Hematopoietic multipotent progenitor cell treated with erythropoietin and hydrocortisone succinate and interleukin-3 and kit ligand, for 6 days (in vitro differentiated cells): ENCODE measurements at regions not wholly inside any gene's neighbourhood (a gene's known extent, or its start where the extent isn't known, plus 50 kb on each side); places are given as distances from the start of the nearest gene placed in this dataset.
A peak's percentile ranks its signal among the peaks of the same experiment; 100 is the strongest.

Experiments used
- DNase-seq: peaks from one replicate; pipeline ENCODE4 v3.0.0-alpha.2; 2015

DNA sequence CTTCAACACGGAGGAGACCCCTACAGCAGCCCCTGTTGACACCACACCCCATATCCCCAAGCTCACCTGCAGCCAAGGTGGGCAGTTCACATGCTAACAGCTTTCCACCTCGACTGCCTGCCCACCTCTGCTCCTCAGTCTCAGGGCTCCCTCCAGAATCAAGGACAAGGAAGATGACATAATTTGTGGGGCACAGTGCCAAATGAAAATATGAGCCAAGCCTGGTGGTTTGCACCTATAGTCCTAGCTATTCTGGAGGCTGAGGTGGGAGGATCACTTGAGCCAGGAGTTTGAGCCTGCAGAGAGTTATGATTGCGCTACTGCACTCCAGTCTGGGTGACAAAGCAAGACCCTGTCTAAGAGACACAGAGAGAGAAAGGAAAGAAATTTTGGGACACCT lies 516.3 kb downstream of the BCOR start:
- DNase-seq = no peak

DNA sequence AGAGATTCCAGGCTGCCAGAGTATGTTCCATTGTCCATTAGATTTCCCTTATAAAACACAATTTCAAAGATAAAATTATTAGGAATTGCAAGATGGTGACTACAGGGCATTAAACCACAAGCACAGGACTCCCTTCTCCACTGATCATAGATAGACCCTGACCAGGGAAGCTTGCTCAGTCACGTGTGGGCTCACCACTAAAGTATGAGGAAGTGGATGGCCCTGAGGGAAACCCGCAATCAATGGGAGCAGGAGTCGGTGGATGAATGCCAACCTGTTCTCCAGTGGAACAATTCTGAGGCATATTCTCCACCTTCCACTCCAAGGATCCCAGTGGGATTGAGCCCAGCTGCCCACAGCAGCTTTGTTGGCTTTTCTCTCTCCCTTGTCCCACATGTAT lies 515.7 kb downstream of the BCOR start:
- DNase-seq = peak; percentile 14

DNA sequence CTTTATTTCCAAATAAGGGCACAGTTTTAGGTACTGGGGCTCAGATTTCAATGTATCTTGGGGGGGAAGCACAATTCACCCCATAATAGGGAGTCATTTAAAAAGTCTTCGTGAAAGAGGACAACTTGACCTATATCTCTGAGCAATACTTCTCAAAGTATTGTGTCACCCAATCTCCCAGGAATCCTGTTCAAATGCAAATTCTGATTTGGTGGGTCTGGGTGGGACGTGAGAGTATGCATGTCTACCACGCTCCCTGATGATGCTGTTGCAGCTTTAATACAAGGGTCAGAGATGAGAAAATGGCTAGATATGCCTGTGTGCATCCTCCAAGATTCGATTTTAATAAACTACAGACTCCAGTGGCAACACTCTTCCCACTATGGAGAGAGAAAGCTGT lies 514.8 kb downstream of the BCOR start:
- DNase-seq = no peak

DNA sequence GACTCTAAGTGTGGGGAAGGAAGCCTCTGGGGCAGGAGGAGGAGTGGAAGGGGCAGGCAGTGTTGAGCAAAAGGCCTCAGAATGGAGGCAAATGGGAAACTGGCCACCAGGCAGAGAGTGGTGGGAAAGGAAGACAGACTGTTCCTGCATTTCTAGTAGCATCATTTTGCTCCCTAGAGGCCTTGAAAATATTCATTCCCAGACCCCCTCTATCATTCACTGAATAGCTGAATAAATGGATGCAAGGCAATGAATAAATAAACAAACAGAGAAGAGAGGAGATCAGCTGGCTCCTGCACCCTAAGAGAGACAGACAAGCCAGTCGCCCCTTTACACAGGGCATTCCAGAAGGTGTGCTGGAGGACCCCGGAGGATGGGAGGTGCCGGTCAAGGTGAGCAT lies 511.9 kb downstream of the BCOR start:
- no peak for DNase-seq

DNA sequence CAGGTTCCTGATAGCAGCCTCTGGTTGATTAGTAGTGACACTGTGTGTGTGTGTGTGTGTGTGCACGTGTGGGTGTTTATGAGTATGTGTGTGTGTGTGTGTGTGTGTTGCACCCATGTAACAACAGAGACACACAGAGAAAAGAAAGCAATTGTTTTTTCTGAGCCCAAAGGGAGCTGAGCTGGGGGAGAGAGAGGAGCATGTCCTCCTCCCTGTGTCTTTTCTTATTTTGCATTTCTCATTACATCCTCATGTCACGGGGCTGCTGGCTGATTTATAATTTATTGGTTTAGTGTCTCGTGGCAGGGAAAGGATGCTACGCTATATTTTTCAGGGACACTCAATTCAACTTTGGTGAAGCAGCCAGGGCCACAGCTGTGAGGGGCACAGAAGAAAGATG lies 511.4 kb downstream of the BCOR start:
- no peak for DNase-seq

DNA sequence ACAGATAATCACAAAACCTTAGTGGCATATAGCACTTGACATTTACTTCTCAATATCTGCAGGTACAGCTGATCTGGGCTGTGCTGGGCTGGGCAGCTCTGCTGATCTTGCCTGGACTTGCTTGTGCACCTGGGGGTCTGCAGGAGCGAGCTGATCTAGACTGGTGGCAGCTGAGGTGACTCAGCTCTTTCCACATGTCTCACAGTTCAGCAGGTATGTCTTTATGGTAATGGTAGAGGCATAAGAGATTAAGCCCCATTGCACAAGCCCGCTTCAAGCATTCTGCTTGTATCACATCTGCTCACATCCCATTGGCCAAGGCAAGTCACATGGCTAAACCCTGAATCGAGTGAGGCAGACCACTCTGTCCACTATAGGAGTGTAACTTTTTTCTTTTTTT lies 506.7 kb downstream of the BCOR start:
- DNase-seq = no peak

DNA sequence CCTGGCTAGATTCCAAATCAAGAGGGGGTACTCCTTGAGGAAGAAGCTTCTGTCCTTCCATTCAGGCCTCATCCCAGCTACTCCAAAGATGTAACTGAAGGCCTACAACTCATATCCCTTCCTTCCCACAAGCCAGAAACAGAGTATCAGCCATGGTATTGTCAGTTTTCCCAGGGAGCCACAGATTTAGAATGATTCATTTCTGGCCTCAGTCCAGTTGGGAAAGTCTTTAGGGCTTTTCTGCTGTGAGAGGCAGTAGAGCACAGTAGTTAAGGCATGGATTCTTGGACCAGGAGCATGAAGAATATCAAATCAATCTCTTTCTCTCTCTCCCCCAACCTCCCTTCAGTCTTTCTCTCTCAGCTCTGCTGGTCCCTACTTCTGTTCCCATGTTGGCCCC lies 505.0 kb downstream of the BCOR start:
- DNase-seq = no peak

DNA sequence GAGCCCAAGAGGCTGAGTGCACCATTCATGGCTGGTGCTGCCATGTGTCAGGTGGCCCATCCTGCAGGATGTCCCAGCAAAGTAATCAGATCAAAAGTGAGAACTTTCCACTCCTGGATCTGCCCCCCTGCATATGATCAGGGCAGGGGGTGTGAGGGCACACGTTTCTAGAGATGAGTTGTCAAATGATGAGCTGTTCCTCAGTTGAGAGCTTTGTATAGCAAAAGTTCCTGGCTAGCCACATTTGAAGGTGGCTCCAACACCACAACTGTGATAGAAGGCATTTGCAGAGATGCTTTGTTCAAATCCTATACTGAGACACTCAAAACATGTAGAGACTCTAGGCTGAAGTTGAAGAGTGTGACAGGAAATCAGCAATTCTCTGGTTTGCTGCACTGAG lies 501.8 kb downstream of the BCOR start:
- no peak for DNase-seq

DNA sequence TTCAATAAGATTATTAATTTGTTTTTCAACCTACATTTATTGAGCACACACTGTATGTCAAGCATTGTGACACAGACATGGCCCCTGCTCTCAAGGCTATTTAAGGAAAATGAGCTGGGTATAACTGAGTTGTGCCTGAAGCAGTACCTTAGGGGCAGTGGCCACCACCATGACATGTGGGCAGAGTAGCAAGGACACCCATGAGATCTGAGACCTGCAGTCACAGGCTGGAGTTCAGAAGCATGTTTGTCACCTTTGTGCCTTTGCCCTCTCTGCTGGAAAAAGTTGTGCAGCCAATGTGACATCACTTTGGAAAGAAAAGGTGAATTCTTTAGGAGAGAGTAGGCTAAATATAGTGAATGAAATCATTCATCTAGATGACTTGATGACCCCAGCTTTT lies 501.3 kb downstream of the BCOR start:
- no peak for DNase-seq

DNA sequence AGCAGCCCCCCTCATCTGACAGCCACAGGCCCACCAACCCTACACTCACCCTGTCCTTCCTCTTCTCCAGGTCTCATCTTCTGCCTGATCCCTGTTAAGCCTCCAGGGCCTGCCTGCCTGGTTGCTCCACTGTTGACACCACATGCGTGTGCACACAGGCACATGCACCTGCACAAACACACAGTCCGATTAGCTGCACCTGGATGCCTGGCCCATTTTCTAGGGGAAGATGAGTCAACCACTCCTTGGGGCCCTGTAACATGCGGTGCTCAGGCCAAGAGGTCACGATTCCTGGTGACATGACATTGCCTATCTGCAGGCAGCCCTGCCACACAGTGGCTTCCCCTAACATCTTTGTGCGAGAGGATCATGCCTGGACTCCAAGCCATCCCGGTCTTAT lies 498.4 kb downstream of the BCOR start:
- no peak for DNase-seq

DNA sequence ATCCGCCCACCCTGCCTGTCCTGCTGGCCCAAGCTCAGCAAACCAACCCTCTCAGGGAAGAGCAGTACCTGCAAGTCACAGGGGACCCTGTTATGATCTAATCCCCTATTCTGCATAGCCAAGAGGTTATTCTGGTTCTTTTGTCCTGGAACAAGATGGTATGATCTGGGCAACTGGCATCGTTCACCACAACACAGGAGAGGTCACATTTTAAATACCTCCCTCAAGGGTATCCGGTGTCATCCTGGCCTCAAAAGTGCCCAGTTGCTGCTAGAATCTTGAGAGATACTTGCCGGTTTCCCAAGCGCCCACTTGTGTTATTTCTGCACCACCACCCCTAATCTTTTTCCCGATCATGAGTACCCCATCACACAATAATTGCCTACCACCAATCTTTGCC lies 497.5 kb downstream of the BCOR start:
- DNase-seq = no peak

DNA sequence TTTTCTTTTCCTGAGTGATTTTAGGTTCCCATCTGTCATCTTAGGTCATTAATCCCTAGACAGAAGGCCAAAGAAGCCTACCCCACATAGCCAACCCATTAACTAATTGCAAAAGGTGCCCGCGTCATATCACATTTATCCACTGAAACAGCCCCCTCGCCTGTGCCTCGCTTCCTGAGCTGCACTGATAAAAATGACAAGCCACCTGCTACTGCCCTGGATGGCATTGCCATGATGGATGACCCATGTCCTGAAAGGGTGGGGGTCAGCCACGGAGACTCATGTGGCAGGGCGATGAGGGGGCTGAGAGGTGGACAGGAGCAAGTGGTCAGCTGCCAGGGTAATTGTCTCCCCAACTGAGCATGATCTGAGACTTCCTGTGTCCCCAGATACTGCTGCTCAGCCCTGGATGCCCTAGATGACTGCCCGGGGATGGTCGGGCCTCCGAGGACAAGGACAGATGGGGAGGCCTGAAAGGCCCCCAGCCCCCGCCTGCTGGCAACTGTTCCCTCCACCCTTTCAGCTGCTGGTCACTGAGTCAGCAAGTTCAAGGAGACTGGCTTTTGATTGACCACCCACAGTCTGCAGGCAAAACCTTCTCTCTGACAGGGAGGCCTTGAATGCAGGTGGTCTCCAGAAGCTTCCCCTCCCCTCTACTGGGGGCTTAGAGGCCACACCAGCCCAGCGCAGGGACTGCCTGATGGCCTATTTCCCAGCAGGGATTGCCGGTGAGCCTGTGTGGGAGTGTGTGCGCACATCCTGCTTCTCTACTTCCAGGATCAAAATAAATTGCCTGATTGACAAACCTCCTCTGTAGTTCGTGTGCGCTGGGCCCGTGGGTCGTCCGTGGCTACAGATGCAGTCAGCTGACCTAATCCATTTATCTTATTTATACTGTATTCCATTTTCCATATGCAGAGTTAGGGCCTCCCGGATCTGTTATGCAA lies 496.3 kb downstream of the BCOR start:
- no peak for DNase-seq

DNA sequence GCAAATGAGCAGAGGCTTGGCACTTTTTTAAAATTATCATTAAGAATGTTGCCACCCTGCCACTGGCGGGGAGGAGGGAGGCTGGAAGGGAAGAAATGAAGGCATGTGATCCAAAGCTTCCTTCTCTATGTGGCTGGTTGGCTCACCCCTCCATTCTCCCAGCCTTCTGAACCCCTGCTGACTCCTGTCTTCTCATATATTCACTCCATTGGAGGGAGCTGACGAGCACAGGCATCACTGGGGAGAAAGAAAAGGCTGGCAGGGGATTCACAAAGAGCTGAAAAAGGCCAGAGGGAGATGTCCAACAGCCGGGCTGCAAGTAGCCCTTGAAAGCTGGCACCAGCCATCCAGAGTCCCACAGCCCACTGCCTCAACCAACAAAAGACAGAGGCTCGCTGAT lies 495.6 kb downstream of the BCOR start:
- no peak for DNase-seq

DNA sequence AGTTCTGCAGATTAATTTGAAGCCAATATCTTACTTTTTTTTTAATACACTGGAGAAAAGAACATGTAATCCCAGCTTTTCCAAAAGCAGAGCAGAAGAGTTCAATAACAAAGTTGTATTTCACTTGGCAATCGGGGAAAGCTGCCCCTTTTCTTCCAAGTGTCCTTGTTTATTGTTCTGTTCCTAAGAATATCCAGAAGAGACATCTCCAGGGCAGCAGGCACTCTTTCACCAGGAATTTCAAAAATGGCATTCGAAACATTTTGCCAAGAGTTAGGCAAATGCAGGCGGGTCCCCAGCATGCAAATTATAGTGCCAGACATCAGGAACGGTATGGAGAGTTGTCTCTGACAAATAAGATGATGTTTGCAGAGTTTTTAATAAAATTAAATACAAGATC lies 494.5 kb downstream of the BCOR start:
- no peak for DNase-seq

DNA sequence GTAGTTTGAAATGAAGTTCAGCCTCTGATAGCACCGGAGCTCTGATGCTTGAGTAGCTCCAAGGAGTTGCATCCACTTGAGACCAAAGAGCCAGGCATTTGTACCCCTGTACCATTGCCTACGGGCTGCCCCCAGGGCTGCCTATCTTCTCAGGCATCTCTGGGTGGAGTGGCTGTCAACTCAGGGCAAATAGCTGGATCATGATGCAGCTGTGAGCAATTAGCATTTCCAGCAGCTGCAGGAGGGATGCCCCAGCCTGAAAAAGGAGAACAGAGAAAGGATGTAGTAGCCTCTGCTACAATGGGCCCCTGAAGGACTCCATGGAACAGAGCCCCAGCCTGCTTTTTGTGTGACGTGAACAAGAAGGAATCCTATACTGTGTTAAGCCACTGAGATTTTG lies 492.6 kb downstream of the BCOR start:
- DNase-seq = no peak

DNA sequence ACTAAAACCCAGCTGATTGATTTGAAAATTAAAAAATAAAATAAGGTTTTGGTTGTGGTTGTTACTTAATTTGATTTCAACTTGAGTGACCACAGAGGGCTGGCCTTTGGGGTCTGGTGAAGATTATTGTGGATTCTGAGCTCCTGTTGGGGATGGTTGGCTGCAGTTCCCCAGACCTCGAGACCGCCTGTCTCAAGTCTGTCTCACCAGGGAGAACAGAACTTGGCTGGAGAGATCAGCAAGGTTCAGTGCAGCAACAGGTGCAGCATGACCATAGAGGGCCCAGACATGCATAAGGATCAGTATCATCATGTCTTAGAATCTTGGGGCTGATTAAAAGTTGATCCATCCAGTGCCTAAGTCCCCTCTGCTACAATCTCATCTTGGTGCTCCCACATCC lies 491.9 kb downstream of the BCOR start:
- no peak for DNase-seq

DNA sequence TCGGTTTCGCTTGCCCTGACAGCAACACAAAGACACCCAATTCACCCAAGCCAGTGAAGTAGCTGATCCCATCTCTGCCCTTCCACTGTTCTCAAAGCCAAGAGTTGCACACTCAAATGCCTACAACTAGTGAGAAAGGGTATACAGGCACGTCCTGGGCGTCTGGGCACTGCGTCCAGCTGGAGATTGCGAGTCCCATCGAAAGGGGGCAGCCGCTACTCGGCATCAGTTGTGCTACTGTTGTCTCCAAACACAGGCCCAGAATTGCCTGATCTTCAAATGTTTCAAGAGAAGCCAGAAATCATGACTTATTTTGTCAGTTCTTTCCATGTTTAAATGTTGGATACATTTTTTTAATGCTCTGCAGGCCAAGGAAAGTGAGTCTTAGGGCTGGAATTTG lies 487.8 kb downstream of the BCOR start:
- no peak for DNase-seq

DNA sequence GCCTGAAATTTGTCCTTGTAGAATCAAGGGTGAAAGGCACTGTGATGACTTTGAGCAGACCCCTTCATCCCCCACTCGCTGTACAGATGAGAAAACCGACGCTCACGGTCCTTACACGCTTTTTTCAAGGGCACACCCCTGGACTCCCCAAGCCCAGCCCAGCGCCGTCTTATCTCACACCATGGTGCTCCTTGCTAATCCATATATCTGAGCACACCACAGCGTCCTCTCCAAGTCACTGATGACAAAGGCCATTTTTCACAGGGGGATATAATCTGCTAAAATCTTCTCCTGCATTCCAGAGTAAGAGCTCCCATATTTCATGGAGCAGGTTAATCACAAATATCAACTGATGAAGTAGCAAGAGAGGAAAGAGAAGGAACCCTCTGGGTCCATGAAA lies 486.3 kb downstream of the BCOR start:
- DNase-seq = no peak

DNA sequence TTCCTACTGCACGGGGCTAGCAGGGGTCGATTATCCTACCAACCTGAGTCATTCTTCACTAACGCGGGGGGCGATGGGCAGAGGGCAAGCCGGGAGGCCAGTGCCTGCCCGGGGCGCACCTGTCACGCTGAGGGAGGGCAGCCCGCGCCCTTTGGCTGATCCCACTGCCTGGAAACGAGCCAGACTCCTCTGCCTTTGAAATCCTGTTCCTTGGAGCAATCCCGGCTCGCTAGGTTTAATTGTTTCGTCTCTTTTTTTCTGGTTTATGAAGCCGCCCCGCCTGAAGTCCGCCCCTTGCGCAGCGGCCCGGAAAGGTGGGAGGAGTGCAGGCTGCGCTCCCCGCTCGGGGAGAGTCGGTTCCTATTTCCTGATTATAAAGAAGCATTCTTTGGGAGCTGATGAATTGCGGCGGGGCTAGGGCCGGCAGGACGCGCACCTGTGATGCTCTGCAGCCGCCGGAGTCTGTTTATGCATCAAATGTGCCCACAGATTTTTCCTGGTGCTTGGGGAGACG lies 484.2 kb downstream of the BCOR start:
- DNase-seq = no peak

DNA sequence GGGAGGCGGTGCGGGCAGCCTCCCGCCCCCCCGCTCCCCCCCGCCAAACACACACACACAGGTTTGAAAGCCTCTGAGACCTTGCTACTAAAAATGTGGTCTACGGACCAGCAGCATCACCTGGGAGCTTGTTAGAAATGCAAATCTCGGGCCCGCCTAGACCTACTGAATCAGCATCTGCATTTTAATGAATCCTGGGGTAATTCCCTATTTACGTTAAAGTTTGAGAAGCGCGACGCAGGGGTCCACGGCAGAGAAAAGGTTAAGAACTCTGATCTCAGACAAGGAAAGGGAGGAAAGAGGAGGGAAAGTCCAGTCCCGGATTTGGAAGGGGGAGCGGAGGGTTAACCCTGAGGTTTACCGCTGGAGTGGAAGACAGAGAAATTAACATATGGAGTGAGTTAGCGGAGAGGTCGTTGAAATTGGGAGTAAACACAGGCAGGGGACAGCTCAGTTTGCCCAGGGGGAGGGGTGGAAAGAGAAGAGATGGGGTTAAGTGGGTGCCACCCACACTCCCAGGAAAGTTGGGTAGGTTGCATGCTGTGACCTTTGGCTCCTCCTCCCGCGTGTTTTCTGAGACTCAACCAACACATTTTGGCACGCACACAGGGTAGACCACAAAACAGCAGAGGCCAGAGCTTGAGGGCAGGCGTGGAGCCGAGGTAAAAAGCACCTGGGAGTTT lies 483.6 kb downstream of the BCOR start:
- no peak for DNase-seq

DNA sequence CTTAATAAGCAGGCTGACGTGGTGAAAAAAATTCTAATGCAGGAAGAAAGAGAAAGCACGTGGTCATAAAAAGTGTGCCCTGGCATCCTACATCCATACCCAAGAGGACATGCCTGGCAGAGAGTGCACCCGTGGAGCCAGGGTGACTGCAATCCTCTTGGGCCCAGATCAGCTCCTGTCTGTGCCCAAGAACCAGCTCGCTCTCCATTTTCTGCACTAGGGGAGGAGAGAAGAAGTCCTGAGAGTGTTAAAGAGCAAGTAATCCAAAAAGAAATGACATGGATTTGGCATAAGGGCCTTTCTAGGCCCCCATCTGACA lies 483.1 kb downstream of the BCOR start:
- no peak for DNase-seq

DNA sequence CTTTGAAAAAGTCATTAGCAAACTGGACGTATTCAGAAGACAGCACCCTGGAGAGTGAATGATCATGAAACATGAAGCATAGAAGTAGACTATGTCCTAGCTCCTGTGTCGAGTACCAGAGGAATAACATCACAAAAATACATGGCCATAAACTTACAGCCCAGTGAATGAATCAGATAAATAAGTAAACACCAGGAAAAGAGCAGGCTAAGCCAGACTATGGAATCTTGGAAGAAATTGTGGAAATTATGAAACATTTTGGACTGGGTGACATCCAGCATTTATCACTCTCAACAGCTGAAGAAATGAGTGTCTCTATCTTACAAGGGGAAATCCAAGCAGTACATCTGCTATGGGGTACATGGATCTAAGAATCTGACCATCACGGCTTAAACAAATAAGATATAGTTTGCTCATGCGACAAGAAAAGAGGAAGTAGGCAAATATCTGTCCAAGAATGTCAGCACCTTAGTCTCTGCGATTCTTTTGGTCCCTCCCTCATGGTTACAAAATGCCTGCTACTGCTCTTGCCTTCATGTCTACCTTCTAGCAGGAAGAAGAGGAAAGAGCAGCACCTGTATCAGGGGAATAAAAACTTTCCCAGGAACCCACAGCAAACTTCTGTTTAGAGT lies 481.5 kb downstream of the BCOR start:
- DNase-seq = peak; percentile 15

DNA sequence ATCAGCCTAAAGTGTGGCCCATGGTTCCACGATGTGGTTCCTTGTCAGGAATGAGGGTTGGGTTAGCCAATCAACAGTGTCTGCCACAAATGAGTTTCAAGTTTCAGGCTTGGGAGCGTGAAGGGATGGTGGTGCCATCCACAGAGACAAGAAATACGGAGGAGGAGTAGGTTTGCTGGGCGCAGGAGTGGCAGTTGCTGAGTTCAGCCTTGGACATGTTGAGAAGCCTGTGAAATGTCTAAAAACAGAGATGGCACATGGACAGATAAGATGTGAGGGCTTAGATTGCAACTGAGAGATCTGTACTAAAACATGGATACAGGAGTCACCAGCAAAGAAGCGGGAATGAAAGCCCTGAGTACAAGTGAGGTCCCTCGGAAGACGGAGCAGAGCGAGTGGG lies 481.0 kb downstream of the BCOR start:
- DNase-seq = no peak

DNA sequence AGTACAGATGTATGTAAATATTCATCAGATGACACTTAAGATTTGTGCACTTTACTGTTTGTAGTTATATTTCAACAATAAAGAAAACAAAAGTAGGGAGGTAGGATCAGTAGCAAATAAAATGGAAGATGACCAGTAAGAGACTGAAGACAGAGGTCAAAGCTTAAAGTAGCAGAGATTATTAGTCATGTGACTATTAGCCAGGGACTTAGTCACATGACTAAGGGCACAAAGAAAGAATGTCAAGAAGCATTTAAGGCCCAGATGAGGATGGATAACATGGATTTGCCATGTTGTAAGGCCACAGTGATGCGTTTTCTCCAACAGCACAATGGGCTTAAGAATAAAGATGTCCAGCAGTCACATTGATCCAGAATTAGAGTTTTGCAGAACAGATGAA lies 479.6 kb downstream of the BCOR start:
- DNase-seq = no peak
